Activated gamma-delta T cell (primary cell): ENCODE measurements at regions not wholly inside any gene's neighbourhood (a gene's known extent, or its start where the extent isn't known, plus 50 kb on each side); places are given as distances from the start of the nearest gene placed in this dataset.
"Not testable (repeated sequence)": the region's sequence is repeated elsewhere in the genome, so short reads cannot be mapped to it uniquely, and the experiment has no call there.

Source experiments
- DNase-seq: peaks from one replicate; lab custom pipeline; 2025; lab: John Stamatoyannopoulos, UW

- DNase-seq, result no peak
These were observed 706.6 kb upstream of the ACO1 start for GRCh38 chr9:31677877-31678276.

DNA sequence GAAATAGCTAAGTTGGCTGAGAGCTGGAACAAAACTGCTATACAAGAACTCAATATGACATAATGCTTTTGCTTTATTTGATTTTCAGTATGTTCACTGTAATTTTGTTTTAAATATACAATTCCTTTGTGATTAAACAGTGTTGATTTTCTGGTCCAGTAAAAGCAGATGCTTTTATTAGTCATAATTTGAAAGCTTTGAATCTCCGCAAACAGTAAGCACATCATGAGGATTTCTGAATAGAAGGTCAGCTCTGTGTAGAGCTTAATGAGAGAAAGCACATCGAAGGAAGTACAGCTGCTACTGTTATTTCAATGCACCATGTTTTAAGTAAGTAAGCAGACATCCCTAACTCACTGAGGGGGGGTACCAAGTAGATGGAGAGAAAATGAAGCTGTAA, 701.3 kb upstream of the ACO1 start:
- no peak for DNase-seq

DNA sequence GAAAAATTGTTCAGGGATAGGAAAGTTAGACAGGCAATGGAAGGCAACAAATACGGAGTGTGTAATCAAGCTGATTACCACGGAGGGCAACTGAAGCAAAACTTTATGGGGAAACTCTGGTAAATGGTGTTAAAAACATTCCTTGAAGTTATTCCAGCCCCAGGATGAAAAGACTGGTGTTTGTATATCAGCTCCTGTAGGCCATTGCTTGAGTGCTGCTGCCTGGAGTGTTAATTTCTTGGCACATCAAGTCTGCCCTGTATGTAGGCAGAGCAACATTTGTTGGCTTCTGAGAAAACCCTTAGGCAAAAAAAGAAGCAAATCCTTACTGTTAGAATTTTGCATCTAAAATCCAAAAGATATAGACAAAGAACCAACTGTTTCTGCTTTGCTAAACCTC, 686.5 kb upstream of the ACO1 start:
- no peak for DNase-seq

DNA sequence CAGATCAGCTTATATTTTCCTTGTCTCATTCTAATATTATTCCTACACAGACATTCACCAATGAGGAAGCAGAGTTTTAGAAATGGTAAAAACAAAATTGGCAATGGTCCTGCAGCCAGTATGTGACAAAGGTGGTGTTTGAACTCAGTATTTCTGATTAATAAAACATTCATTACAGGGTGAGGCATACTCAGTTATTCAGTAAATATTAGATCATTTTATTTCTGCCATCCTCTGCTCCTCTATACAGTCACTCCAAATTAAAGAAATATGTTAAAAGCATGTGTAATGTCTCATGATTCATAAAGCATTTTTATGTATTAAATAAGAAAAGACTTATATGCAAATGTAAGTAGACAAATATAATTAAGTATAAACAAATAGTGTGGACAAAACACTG, 684.6 kb upstream of the ACO1 start:
- no peak for DNase-seq

GRCh38 chr9:31700252-31701045, 684.0 kb upstream of the ACO1 start:
- no peak for DNase-seq

DNA sequence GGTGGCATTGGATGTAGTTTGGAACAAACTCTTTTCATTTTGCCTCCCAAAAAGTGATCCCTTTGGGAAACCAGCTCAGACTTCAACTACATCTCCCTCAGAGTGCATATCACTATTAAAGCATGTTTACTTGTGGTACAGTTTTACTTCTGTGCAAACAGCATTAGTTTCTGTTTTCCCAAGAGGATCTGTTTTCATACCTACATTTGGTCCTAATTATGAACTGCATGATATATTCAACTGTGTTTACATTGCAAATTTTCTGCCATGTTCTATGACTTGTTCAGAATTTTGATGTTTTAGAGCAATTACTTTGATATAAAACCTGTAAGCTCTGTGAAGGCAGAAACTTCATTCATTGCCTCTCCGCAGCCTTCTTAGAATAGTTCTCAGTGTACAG, 681.5 kb upstream of the ACO1 start:
- DNase-seq, result no peak

DNA sequence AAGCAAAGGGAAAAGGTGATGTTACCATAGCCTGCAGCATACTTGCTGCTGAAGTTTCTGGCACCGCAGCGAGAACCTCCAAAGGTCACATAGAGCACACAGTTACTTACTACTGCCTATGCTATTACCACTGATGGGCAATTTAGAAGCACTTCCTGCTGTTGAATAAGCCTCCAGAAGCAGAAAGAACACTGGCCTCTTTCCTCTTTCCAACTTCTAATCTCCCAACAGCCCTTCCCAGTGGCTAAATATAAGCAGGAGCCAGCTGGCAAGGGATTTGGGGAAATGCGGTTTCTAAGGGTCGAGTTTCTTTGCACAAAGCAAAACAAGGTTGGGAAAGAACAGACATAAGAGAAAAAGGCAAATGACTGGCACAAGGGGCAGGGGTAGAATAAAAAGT, 669.2 kb upstream of the ACO1 start:
- no peak for DNase-seq

DNA sequence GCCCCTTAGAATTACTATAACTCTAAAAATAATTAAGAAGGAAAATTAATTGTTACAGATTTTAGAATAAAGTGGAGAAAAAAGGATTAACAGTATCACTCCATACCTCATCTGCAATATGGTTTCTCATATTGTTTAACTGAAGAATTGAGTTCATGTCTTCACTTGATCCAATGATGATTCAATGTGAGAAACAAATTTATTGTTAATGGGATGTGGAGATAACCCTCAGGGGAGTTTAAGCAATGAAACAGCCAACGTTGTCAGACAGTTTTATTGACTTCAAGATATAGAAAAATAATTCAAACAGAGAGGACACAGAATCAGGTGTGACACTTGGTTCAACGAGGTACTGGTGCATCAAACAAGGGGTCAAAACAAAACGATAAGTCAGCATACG, 665.2 kb upstream of the ACO1 start:
- DNase-seq, result no peak

GRCh38 chr9:31730398-31730797, 654.0 kb upstream of the ACO1 start:
- DNase-seq, result no peak

DNA sequence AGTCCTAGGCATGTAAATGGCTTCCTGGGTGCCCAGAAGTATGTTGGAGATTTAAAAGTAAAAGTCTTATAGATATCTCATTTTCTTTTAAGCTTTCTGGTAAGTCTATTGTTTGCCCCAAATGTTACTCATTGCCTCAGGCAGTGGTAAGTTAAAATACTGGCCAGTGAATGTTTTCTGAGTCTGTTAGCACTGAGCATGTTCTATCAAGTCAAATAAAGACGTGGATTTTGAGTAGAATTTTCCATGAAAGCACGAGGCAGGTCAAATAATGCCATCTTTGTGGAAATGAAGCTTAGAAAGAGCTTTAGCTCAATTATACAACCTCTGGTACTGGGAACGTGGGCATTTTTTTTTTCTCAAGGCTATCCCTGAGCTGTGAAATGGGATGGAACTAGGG, 651.3 kb upstream of the ACO1 start:
- no peak for DNase-seq

- DNase-seq, result no peak
These were observed 647.8 kb upstream of the ACO1 start for GRCh38 chr9:31736581-31737179.

DNA sequence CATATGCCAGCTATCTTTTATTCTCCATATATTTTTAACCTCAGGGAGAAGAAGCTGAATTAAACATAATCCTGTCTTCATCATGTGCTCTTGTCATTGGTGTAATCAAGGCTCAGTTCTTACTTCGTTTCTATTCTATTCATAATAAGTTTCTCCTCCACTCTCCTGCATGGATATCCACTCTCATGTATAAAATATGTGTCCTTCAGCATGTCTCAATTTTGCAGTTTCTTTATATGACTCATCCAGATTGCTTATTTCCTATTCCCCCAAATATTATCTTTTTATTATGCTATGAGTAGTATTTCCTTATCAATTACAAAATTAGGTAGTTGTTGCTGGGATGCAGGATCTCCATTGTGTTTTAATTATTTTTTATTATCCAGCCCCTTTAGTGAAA, 643.7 kb upstream of the ACO1 start:
- DNase-seq, result no peak

GRCh38 chr9:31744589-31744988, 639.9 kb upstream of the ACO1 start:
- no peak for DNase-seq

DNA sequence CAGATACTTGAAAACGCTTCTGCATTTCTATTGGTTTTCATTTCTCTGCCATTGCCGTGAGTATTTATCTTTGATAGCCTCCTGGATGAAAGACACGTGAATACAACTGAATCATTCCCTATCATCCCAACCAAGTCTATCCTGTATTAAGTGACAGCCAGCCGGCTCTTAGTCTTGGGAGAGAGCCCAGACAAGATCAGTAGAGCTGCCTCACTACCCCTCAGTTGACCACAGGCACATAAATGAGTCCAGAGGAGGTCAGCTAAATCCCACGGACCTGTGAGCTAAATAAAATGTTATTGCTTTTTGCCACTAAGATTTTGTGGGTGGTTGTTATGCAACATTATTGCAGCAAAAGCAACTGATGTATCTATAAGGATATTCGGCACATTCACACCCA, 639.0 kb upstream of the ACO1 start:
- no peak for DNase-seq

- DNase-seq, result no peak
These were observed 638.6 kb upstream of the ACO1 start for GRCh38 chr9:31745886-31746285.

DNA sequence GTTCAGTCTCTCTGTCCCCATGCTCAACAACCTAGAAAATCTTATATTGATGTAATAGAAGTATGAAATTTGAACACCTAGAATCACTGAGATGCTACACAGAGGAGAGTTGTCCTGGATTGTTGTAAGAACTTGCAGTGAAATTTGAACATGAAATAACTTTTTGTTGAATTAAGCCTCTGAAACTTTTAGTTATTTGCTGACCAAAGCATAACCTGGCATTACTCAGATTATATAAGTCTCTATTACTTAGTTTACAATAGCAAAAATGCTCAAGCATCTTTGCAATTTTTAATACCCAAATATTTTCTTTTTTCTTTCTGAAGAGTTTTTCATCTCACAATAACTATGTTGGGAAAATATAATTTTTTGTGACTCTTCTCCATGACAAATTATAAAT, 630.7 kb upstream of the ACO1 start:
- DNase-seq, result no peak

- DNase-seq, result no peak
These were observed 624.7 kb upstream of the ACO1 start for GRCh38 chr9:31759703-31760102.

- DNase-seq, result not testable (repeated sequence)
These were observed 610.4 kb upstream of the ACO1 start for GRCh38 chr9:31774021-31774420.

DNA sequence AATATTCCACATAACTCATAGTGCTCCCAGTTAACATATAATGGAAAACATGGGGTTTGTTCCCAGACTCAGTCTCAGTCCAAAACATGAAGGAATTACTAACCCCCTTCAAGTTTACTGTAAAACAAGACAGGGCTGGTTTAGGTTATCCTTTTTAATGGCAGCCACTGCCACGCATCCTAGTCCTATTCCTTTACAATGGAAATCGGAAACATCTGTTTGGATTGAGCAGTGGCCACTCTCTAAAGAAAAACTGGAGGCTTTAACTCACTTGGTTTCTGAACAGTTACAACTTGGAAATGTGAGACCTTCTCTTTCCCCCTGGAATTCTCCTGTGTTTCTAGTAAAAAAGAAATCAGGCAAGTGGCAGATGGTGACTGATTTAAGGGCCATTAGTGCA, 609.9 kb upstream of the ACO1 start:
- DNase-seq, result no peak

DNA sequence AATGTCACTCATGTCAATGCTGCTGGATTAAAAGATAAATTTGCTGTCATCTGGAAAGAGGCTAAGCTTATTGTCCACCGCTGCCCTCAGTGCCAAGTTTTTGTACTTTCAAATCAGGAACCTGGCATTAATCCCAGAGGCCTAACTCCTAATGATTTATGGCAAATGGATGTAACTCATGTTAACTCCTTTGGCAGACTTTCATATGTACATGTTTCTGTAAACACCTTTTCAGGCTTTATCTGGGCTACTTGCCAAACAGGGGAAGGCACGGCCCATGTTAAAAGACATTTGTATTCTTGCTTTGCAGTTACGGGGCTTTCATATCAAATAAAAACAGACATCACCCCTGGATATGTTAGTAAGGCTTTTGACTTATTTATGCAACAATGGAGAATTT, 608.0 kb upstream of the ACO1 start:
- DNase-seq, result no peak

DNA sequence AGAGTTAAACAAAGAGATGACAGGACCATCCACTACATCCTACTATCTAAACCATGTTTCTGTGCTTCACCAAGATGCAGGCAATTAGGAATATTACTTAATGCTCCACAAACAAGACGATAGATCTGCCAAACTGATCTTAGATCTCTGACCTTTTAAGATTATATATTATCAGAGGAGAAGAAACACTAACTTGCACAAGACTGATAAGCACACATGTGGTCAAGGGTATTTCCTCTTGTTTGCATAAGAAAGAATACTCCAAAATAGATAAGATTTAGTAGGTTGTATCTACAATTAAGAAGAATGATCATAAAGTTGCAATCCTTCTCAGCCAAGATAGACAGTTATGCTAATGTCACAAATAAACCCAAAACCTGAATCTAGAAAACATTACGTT, 601.0 kb upstream of the ACO1 start:
- no peak for DNase-seq

- no peak for DNase-seq
These were observed 593.7 kb upstream of the ACO1 start for GRCh38 chr9:31790720-31791119.

DNA sequence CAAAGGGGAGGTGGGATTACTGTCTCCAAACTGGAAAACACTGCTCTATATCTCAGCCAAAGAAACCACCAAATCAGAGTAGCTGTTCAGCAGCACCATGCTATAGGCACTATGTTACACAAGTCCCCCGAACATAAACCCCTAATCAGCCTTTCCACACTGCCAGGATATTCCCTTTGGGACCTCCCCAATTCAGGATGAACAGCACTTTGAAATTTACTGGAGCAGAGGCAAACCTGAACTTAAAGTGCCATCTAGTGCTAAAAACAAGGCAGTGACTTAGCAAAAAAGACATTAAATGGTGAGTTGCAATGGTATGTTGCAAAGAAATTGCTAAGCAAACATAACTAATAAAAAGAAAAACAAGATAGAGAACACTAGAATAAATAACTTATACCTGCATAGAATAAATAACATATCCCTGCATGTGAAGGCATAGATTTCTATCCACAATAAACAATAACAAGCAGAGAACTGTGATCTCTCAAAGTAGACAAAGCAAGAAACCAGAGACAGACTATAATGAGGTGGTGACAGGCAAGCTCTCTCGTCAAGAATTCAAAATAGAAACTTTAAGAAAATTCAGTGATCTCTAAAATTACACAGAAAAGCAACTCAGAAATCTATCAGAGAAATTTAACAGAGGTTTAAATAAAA, 584.4 kb upstream of the ACO1 start:
- DNase-seq, result no peak
